Smooth muscle cell (in vitro differentiated cells): ENCODE measurements at regions not wholly inside any gene's neighbourhood (a gene's known extent, or its start where the extent isn't known, plus 50 kb on each side); places are given as distances from the start of the nearest gene placed in this dataset.
A peak's percentile ranks its signal among the peaks of the same experiment; 100 is the strongest.

Experiments used
- DNase-seq: peaks from one replicate; lab custom pipeline; 2025; ENCODE audit not compliant: unreplicated experiment; lab: John Stamatoyannopoulos, UW
- H2AFZ ChIP-seq: fragments of 200-600 bp; sonication (generic); 2 replicates; pipeline ENCODE4 v1.6.0; 2016; ENCODE audit warnings: antibody characterized with exemption, low read depth, mild to moderate bottlenecking
- H3F3A ChIP-seq: fragments of 200-600 bp; sonication (generic); 2 replicates; pipeline ENCODE4 v1.6.0; 2017; ENCODE audit warnings: antibody characterized with exemption, low read depth
- H3K27ac ChIP-seq: fragments of 200-600 bp; sonication (generic); 2 replicates; pipeline ENCODE4 v1.5.1; 2016; ENCODE audit warnings: low read depth, mild to moderate bottlenecking
- H3K27me3 ChIP-seq: fragments of 200-600 bp; sonication (generic); 2 replicates; pipeline ENCODE4 v1.6.1; 2016; ENCODE audit warnings: low read depth, mild to moderate bottlenecking
- H3K36me3 ChIP-seq: fragments of 200-600 bp; sonication (generic); 2 replicates; pipeline ENCODE4 v1.5.1; 2016; ENCODE audit warnings: low read depth
- H3K4me1 ChIP-seq: fragments of 200-600 bp; sonication (generic); 2 replicates; pipeline ENCODE4 v1.5.1; 2016; ENCODE audit warnings: low read depth
- H3K4me2 ChIP-seq: fragments of 200-600 bp; sonication (generic); 2 replicates; pipeline ENCODE4 v1.6.0; 2016; ENCODE audit warnings: mild to moderate bottlenecking
- H3K4me3 ChIP-seq: fragments of 200-600 bp; sonication (generic); 2 replicates; pipeline ENCODE4 v1.5.1; 2016; ENCODE audit warnings: mild to moderate bottlenecking
- H3K79me2 ChIP-seq: fragments of 200-600 bp; sonication (generic); 2 replicates; pipeline ENCODE4 v1.6.0; 2016; ENCODE audit warnings: low read depth, mild to moderate bottlenecking
- H3K9ac ChIP-seq: fragments of 200-600 bp; sonication (generic); 2 replicates; pipeline ENCODE4 v1.6.0; 2016; ENCODE audit warnings: low read depth
- H3K9me3 ChIP-seq: fragments of 200-600 bp; sonication (generic); replicated peaks from 2 replicates; pipeline ENCODE4 v1.5.1; 2016; ENCODE audit warnings: low read depth
- H4K20me1 ChIP-seq: fragments of 200-600 bp; sonication (generic); 2 replicates; pipeline ENCODE4 v1.6.0; 2016; ENCODE audit warnings: low read depth
- WGBS: methylation state at CpG from one replicate; pipeline ENCODE4 v1.1.7; 2016; ENCODE audit warnings: low lambda C conversion rate; 5-methylcytosine and 5-hydroxymethylcytosine counted together
- TF ChIP-seq, protein P1 (sequence below): fragments of 200-600 bp; sonication (generic); IDR thresholded peaks from 2 replicates; pipeline ENCODE4 v1.5.1; 2017; ENCODE audit warnings: borderline replicate concordance, mild to moderate bottlenecking, antibody characterized with exemption; ENCODE audit not compliant: insufficient read depth, poor library complexity, severe bottlenecking

DNA sequence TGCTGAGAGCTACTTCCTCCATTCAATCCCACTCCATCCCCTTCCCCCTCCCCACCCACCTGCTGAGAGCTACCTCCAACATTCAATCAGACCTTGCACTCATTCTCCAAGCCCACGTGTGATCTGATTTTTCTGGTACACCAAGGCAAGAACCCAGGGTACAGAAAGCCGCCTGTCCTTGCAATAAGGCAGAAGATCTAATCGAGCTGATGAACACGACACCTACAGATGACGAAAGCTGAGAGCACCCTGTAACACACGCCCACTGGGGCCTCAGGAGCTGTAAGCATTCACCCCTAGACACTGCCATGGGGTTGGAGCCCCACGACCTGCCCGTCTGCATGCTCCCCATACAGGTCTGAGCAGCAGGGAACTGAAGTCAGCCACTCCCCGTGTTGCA lies 58.3 kb downstream of the TRIML1 start:
- H4K20me1 ChIP-seq: no peaks in the 10 kb centered on the region
- H3K36me3 ChIP-seq: no peaks in the 10 kb centered on the region
- no peaks in the 10 kb centered on the region for H3K79me2 ChIP-seq
- H3K9me3 ChIP-seq: no peaks in the 10 kb centered on the region
- 91% methylated on average over 9 of the region's 9 CpGs for WGBS
- H3K4me2 ChIP-seq: no peak overlapping the region
- TF ChIP-seq, protein P1, sequence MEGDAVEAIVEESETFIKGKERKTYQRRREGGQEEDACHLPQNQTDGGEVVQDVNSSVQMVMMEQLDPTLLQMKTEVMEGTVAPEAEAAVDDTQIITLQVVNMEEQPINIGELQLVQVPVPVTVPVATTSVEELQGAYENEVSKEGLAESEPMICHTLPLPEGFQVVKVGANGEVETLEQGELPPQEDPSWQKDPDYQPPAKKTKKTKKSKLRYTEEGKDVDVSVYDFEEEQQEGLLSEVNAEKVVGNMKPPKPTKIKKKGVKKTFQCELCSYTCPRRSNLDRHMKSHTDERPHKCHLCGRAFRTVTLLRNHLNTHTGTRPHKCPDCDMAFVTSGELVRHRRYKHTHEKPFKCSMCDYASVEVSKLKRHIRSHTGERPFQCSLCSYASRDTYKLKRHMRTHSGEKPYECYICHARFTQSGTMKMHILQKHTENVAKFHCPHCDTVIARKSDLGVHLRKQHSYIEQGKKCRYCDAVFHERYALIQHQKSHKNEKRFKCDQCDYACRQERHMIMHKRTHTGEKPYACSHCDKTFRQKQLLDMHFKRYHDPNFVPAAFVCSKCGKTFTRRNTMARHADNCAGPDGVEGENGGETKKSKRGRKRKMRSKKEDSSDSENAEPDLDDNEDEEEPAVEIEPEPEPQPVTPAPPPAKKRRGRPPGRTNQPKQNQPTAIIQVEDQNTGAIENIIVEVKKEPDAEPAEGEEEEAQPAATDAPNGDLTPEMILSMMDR: no peak
- no peaks in the 10 kb centered on the region for H3K27me3 ChIP-seq
- no peak for DNase-seq
- peaks cover 5% of the 10 kb centered on the region for H3K4me1 ChIP-seq
- no peak overlapping the region for H2AFZ ChIP-seq
- H3K4me3 ChIP-seq: no peak overlapping the region
- no peaks in the 10 kb centered on the region for H3F3A ChIP-seq
- no peak overlapping the region for H3K9ac ChIP-seq
- no peak overlapping the region for H3K27ac ChIP-seq

DNA sequence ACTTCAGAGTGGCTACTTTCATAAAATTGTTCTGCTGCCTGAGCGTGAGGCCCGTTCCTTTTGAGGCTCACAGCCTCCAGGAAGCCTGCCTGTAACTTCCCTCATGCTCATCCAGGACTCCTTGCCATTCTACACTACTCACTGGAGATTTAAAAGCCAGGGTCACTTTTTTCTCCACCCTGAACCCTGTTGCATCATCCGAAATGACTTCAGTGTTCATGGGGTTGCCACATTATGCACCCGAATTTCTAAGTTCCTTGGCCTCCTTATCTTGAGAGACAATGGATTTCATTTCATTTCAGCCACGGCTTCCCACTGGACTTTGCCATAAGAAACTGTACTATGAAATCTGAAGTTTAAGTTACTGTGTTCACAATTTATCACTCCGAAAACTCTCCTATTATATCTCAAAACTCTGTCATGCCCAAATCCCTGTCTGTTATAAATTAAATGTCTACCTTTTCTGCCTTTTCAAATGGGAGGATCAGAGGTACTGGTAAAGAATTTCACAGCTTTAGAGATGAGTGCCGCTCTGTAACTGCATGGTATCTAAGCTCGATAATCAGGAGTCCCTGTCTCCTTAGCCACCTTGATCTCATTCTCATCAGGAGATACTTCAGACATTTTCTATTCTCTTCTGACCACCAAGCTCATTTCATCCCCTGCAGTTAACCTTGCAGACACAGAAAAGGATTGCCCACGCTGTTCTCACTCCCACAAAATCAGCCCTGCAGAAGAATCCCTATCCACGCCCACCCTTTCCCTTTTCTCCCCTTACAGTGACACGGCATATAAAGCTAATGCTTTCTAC lies 59.9 kb downstream of the TRIML1 start:
- H3K27ac ChIP-seq: peak overlapping the region; percentile 81
- H4K20me1 ChIP-seq: no peaks in the 10 kb centered on the region
- H3K9me3 ChIP-seq: no peaks in the 10 kb centered on the region
- DNase-seq: no peak
- no peaks in the 10 kb centered on the region for H3K79me2 ChIP-seq
- peak overlapping the region; percentile 18 for H3K9ac ChIP-seq
- H3K27me3 ChIP-seq: no peaks in the 10 kb centered on the region
- H3K36me3 ChIP-seq: no peaks in the 10 kb centered on the region
- WGBS: 60% methylated on average over 11 of the region's 11 CpGs
- H3K4me3 ChIP-seq: no peak overlapping the region
- peak overlapping the region; percentile 57 for H3K4me2 ChIP-seq
- H3K4me1 ChIP-seq: peaks cover 5% of the 10 kb centered on the region
- peak overlapping the region; percentile 6 for H2AFZ ChIP-seq
- TF ChIP-seq, protein P1: no peak
- H3F3A ChIP-seq: no peaks in the 10 kb centered on the region

DNA sequence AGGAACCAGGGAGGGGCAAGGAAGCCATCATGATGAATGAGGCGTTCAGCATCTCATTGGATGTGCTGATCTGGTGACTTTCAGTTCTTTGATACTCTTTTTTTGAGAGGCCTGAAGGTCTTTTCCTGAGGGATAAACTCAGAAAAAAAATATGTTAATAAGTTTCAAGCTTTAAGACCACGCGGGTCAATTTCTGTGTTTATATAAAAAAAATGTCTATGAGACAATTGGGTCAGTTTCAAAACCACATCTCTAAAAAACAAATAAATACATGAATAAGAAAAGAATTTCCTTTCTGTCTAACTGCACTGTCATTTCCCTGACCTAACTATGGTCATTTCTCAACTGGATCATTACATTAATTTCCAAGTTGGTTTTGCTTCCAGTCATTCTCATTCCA lies 62.6 kb downstream of the TRIML1 start:
- Histone ChIP-seq H2AFZ (no peak overlapping the region), H4K20me1 (no peaks in the 10 kb centered on the region), H3K27ac (no peak overlapping the region), H3K36me3 (no peaks in the 10 kb centered on the region), H3K9ac (no peak overlapping the region), H3F3A (no peaks in the 10 kb centered on the region), H3K9me3 (no peaks in the 10 kb centered on the region), H3K79me2 (no peaks in the 10 kb centered on the region), H3K4me3 (no peak overlapping the region), H3K4me1 (no peaks in the 10 kb centered on the region), H3K27me3 (no peaks in the 10 kb centered on the region), H3K4me2 (no peak overlapping the region)
- DNase-seq: no peak
- WGBS: 92% methylated on average over 3 of the region's 3 CpGs
- TF ChIP-seq, protein P1: no peak

DNA sequence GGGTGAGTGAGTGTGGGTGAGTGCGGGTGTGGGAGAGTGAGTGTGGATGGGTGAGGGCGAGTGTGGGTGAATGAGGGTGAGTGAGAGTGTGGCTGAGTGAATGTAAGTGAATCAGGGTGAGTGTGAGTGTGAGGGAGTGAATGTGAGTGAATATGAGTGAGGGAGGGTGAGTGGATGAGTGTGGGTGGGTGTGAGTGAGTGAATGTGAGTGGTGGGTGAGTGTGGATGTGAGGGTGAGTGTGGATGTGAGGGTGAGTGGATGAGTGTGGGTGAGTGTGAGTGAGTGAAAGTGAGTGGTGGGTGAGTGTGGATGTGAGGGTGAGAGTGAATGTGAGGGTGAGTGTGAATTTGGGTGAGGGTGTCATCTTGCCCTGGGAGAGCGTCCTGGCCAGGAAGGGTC lies 67.5 kb downstream of the TRIML1 start:
- no peak overlapping the region for H3K4me2 ChIP-seq
- 97% methylated on average over 3 of the region's 3 CpGs for whole genome bisulfite sequencing
- no peaks in the 10 kb centered on the region for H3K4me1 ChIP-seq
- no peak overlapping the region for H3K4me3 ChIP-seq
- TF ChIP-seq, protein P1: no peak
- no peak for DNase-seq
- no peaks in the 10 kb centered on the region for H3K79me2 ChIP-seq
- no peak overlapping the region for H3K9ac ChIP-seq
- no peaks in the 10 kb centered on the region for H3K36me3 ChIP-seq
- no peak overlapping the region for H2AFZ ChIP-seq
- no peaks in the 10 kb centered on the region for H3F3A ChIP-seq
- H3K27me3 ChIP-seq: no peaks in the 10 kb centered on the region
- no peak overlapping the region for H3K27ac ChIP-seq
- no peaks in the 10 kb centered on the region for H4K20me1 ChIP-seq
- H3K9me3 ChIP-seq: no peaks in the 10 kb centered on the region
